A549 (cell line): ENCODE measurements at regions not wholly inside any gene's neighbourhood (a gene's known extent, or its start where the extent isn't known, plus 50 kb on each side); places are given as distances from the start of the nearest gene placed in this dataset.
"Not testable (repeated sequence)": the region's sequence is repeated elsewhere in the genome, so short reads cannot be mapped to it uniquely, and the experiment has no call there.

ENCODE experiments used
- ATAC-seq, 2 experiments: fragments of 200-7000 bp in 1 of 2; fragments of >200 bp in 1 of 2; cut with Nextera tagmentation in 1 of 2; cut with Tn5 transposase in 1 of 2; 3 replicates each; pipeline versions ENCODE4 v1.8.0 to v1.9.1; 2018 to 2020; ENCODE audit warnings: mild to moderate bottlenecking in 1 of 2, moderate library complexity in 1 of 2
- CTCF ChIA-PET: fragments of 300-600 bp; sonication (Branson Sonifier 250); formaldehyde crosslinking; extraction: SDS; loops from one replicate; lab custom pipeline; 2021; ENCODE audit warnings: antibody characterized with exemption, inconsistent platforms; lab: Yijun Ruan, JAX
- POLR2A ChIA-PET: fragments of 350-600 bp; formaldehyde crosslinking; extraction: SDS; loops from one replicate; lab custom pipeline; 2021; ENCODE audit warnings: antibody characterized with exemption, inconsistent platforms; lab: Yijun Ruan, JAX
- DNase-seq, 2 experiments: peaks; one replicate each; pipeline versions ENCODE4 v3.0.0 to v3.0.0-alpha.2; 2011 to 2016; ENCODE audit warnings: low read depth in 1 of 2, low spot score in 1 of 2
- FAIRE-seq: peaks from 2 replicates; lab custom pipeline; 2011; peaks lifted over from hg19 to GRCh38; lab: Jason Lieb, UNC
- H3K27ac ChIP-seq, 2 experiments: fragments of >200 bp; sonication (Bioruptor Twin); formaldehyde crosslinking; 3 replicates each; pipeline ENCODE4 v1.5.1; 2016 to 2017
- H3K4me1 ChIP-seq: fragments of >200 bp; sonication (Bioruptor Twin); formaldehyde crosslinking; 3 replicates; pipeline ENCODE4 v1.6.1; 2016
- H3K4me2 ChIP-seq: fragments of >200 bp; sonication (Bioruptor Twin); formaldehyde crosslinking; 3 replicates; pipeline ENCODE4 v1.6.1; 2016
- H3K4me3 ChIP-seq: fragments of >200 bp; sonication (Bioruptor Twin); formaldehyde crosslinking; 3 replicates; pipeline ENCODE4 v1.5.1; 2016
- H3K9me3 ChIP-seq: fragments of >200 bp; sonication (Bioruptor Twin); formaldehyde crosslinking; 3 replicates; pipeline ENCODE4 v1.6.1; 2016
- BHLHE40 ChIP-seq: IDR thresholded peaks from 2 replicates; pipeline ENCODE4 v1.6.1; 2012; ENCODE audit warnings: low read depth, low read length, inconsistent platforms
- CEBPB ChIP-seq, 2 experiments: fragments of >200 bp in 1 of 2; sonication (Bioruptor Twin) in 1 of 2; formaldehyde crosslinking in 1 of 2; IDR thresholded peaks; 2 replicates each; pipeline ENCODE4 v1.6.1; 2012 to 2016
- CHD2 ChIP-seq: fragments of 150-350 bp; IDR thresholded peaks from 2 replicates; pipeline ENCODE4 v1.6.1; 2014; ENCODE audit warnings: low read length; ENCODE audit not compliant: partially characterized antibody
- EHF ChIP-seq: fragments of 250-450 bp; sonication (Bioruptor Pico); IDR thresholded peaks from 2 replicates; pipeline ENCODE4 v1.5.0; 2020; ENCODE audit warnings: mild to moderate bottlenecking
- EP300 ChIP-seq, 2 experiments: fragments of >200 bp; sonication (Bioruptor Twin); formaldehyde crosslinking; IDR thresholded peaks; 2 replicates in 1 of 2; 3 replicates in 1 of 2; pipeline ENCODE4 v1.6.1; 2016 to 2017
- FOSB ChIP-seq: fragments of 250-450 bp; sonication (Bioruptor Pico); IDR thresholded peaks from 2 replicates; pipeline ENCODE4 v1.5.0; 2020; ENCODE audit warnings: mild to moderate bottlenecking, moderate library complexity
- JUNB ChIP-seq: fragments of >200 bp; sonication (Bioruptor Twin); formaldehyde crosslinking; IDR thresholded peaks from 2 replicates; pipeline ENCODE4 v1.6.1; 2016
- MAFK ChIP-seq: fragments of 450-650 bp; IDR thresholded peaks from 2 replicates; pipeline ENCODE4 v1.6.1; 2014; ENCODE audit not compliant: partially characterized antibody
- MAZ ChIP-seq: fragments of 150-350 bp; IDR thresholded peaks from 2 replicates; pipeline ENCODE4 v1.6.1; 2014; ENCODE audit warnings: antibody characterized with exemption, low read depth, low read length, borderline replicate concordance
- MYC ChIP-seq: IDR thresholded peaks from 2 replicates; pipeline ENCODE4 v1.6.1; 2012; ENCODE audit warnings: mild to moderate bottlenecking, inconsistent platforms, low read length, improper control_type of control experiment, borderline replicate concordance
- NFE2L2 ChIP-seq: fragments of 150-350 bp; conservative IDR thresholded peaks from 2 replicates; pipeline ENCODE4 v1.6.1; 2014; ENCODE audit warnings: low read length
- RARB ChIP-seq: fragments of 250-450 bp; sonication (Bioruptor Pico); IDR thresholded peaks from 2 replicates; pipeline ENCODE4 v1.8.0; 2021; ENCODE audit warnings: mild to moderate bottlenecking, moderate library complexity
- TFCP2L1 ChIP-seq: fragments of 250-450 bp; sonication (Bioruptor Pico); IDR thresholded peaks from 2 replicates; pipeline ENCODE4 v1.5.0; 2021; ENCODE audit warnings: mild to moderate bottlenecking
- WGBS: methylation state at CpG from one replicate; pipeline ENCODE4 v1.1.6; 2017; ENCODE audit errors: missing lambda C conversion rate; 5-methylcytosine and 5-hydroxymethylcytosine counted together
- TF ChIP-seq, protein P1 (sequence below): fragments of >200 bp; sonication (Bioruptor Twin); formaldehyde crosslinking; IDR thresholded peaks from 3 replicates; pipeline ENCODE4 v1.5.1; 2016
- TF ChIP-seq, protein P2 (sequence below): IDR thresholded peaks from 2 replicates; pipeline ENCODE4 v1.6.1; 2012
- TF ChIP-seq, protein P3 (sequence below): fragments of 450-650 bp; IDR thresholded peaks from 2 replicates; pipeline ENCODE4 v1.6.1; 2014; ENCODE audit warnings: antibody characterized with exemption

DNA sequence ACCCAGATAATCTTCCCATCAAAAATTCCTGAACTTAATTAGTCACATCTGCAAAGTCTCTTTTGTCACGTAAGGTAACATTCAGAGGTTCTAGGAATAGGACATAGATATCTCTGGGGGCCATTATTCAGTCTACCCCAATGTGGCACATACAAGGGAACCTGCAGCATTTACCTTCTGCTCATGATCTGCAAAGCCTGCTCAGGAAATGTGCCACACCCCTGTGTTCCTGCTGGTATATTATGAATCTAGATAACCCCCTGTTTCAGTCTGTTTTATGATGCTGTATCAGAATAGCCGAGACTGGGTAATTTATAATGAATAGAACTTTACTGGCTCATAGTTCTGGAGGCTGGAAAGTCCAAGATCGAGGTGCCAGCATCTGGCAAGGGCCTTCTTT, 103.5 kb downstream of the ARL4C start:
- no peak for ATAC-seq
- 86% methylated on average over 3 of the region's 3 CpGs for WGBS

DNA sequence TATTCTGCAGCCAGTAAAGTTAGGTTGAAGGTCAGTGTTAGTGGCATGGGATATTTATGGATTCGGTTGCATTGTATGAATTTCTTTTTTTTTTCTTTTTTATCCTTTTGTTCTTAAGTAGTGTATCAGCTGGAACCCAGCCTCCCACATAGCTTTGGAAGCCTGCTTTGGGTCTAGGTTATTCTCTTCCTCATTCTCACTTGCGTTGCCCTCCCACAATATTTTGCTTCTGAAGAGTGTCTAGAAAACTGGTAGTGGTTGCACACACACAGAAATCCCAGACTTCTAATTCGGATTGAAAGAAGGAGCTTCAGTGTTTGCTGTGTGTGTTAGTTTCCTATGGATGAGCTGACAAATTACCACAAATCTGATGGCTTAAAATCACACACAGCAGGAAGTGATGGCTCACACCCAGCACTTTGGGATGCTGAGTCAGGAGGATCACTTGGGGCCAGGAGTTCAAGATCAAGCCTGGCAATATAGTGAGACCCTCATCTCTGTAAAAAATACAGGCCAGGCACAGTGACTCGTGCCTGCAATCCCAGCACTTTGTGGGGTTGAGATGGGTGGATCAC, 104.8 kb downstream of the ARL4C start:
- no peak overlapping the region for H3K4me3 ChIP-seq
- H3K27ac ChIP-seq, result peak overlapping the region in 1 of 2 experiments; percentile 17; a peak in 2 of 6 replicates
- H3K9me3 ChIP-seq, result no peaks in the 10 kb centered on the region
- H3K4me2 ChIP-seq, result no peak overlapping the region
- TF ChIP-seq EP300 (IDR thresholded peaks at IDR 0.05) (no peak), MAFK (peak; percentile 25)
- ChIA-PET POLR2A (no interaction called here), CTCF (interaction anchor here (0.5 to 1.1 kb wide), 3 partner anchors 20 to 41 kb away, joined by 3 to 4 read pairs (median 3); no protein-coding TSS in a partner anchor)
- no peaks in the 10 kb centered on the region for H3K4me1 ChIP-seq
- FAIRE-seq (no peak), DNase-seq (no peak), ATAC-seq (no peak)
- WGBS, result 75% methylated on average over 4 of the region's 4 CpGs

More for the DNA sequence above, 103.5 kb downstream of the ARL4C start:
- Histone ChIP-seq H3K4me3 (no peak overlapping the region), H3K4me1 (no peaks in the 10 kb centered on the region), H3K27ac (peak overlapping the region in 1 of 2 experiments; percentile 17; a peak in 1 of 6 replicates), H3K9me3 (no peaks in the 10 kb centered on the region), H3K4me2 (no peak overlapping the region)
- no peak for TF ChIP-seq FOSB (CRISPR knock-in tag)
- TF ChIP-seq CHD2, result no peak
- ChIA-PET POLR2A (no interaction called here), CTCF (interaction anchor here (0.6 kb wide), 1 partner anchor 36 kb away, joined by 6 read pairs; no protein-coding TSS in a partner anchor)
- no peak for FAIRE-seq
- DNase-seq, result no peak

DNA sequence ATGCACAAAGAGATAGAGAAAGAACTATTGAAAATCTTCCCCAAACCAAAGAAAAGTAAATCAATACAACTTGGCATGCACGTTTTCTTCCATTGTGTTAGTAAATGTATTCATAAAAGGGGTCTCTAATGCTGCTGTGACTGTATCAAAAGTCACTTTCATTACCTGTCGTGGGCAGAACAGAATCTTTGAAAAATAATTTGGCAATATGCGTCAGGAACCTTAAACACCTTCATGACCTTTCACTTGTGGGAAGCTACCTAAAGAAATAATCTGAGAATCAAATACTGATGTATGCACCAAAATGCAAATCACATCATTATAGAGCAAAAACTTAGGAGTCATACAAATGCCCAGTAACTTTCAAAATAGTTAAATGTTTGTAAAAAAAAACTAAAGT, 105.3 kb downstream of the ARL4C start:
- POLR2A ChIA-PET, result no interaction called here
- Histone ChIP-seq H3K9me3 (no peaks in the 10 kb centered on the region), H3K27ac (no peak overlapping the region), H3K4me2 (no peak overlapping the region), H3K4me3 (no peak overlapping the region), H3K4me1 (no peaks in the 10 kb centered on the region)
- DNase-seq (no peak), ATAC-seq (no peak), FAIRE-seq (no peak)
- 78% methylated on average over 3 of the region's 3 CpGs for WGBS
- TF ChIP-seq BHLHE40 (no peak), NFE2L2 (no peak)
- TF ChIP-seq, protein P1, sequence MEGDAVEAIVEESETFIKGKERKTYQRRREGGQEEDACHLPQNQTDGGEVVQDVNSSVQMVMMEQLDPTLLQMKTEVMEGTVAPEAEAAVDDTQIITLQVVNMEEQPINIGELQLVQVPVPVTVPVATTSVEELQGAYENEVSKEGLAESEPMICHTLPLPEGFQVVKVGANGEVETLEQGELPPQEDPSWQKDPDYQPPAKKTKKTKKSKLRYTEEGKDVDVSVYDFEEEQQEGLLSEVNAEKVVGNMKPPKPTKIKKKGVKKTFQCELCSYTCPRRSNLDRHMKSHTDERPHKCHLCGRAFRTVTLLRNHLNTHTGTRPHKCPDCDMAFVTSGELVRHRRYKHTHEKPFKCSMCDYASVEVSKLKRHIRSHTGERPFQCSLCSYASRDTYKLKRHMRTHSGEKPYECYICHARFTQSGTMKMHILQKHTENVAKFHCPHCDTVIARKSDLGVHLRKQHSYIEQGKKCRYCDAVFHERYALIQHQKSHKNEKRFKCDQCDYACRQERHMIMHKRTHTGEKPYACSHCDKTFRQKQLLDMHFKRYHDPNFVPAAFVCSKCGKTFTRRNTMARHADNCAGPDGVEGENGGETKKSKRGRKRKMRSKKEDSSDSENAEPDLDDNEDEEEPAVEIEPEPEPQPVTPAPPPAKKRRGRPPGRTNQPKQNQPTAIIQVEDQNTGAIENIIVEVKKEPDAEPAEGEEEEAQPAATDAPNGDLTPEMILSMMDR, result no peak
- CTCF ChIA-PET, result interaction anchor here (1.1 kb wide), 1 partner anchor 20 kb away, joined by 4 read pairs; no protein-coding TSS in a partner anchor

DNA sequence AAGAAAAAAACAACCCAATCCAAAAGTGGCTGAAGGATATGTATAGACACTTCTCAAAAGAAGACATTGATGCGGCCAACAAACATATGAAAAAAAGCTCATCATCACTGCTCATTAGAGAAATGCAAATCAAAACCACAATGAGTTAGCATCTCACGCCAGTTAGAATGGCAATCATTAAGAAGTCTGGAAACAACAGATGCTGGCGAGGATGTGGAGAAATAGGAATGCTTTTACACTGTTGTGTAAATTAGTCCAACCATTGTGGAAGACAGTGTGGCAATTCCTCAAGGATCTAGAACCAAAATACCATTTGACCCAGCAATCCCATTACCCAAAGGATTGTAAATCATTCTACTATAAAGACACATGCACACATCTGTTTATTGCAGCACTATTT, 107.2 kb downstream of the ARL4C start:
- H3K4me3 ChIP-seq, FAIRE-seq, H3K4me1 ChIP-seq, DNase-seq, H3K27ac ChIP-seq, POLR2A ChIA-PET, H3K9me3 ChIP-seq, H3K4me2 ChIP-seq, CTCF ChIA-PET, ATAC-seq: not testable (repeated sequence)
- 90% methylated on average over 3 of the region's 3 CpGs for WGBS

DNA sequence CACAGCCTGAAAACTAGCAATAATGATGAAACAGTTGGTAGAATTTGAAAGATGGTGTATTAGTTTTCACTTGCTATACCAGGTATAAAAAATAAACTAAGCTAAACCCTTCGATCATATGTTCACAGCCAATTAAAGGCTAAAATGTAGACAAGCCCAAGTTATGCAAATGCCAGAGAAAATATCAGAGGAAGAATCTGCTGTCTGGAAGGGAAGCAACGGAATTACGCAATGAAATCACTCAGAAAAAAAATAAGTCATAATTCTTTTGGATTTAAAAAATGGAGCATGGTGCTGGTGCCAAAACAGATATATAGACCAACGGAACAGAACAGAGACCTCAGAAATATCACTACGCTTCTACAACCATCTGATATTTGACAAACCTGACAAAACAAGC, 108.3 kb downstream of the ARL4C start:
- no peak for ATAC-seq
- H3K9me3 ChIP-seq, result no peaks in the 10 kb centered on the region
- ChIA-PET CTCF (no interaction called here), POLR2A (no interaction called here)
- no peak for FAIRE-seq
- TF ChIP-seq MAZ (no peak), CHD2 (no peak), CEBPB (IDR thresholded peaks at IDR 0.05) (peak; percentile 27 to 62; a peak in 2 of 4 replicates)
- no peak overlapping the region for H3K4me3 ChIP-seq
- WGBS, result 90% methylated on average over 5 of the region's 5 CpGs
- no peaks in the 10 kb centered on the region for H3K4me1 ChIP-seq
- DNase-seq, result no peak
- H3K4me2 ChIP-seq, result no peak overlapping the region
- H3K27ac ChIP-seq, result no peak overlapping the region

DNA sequence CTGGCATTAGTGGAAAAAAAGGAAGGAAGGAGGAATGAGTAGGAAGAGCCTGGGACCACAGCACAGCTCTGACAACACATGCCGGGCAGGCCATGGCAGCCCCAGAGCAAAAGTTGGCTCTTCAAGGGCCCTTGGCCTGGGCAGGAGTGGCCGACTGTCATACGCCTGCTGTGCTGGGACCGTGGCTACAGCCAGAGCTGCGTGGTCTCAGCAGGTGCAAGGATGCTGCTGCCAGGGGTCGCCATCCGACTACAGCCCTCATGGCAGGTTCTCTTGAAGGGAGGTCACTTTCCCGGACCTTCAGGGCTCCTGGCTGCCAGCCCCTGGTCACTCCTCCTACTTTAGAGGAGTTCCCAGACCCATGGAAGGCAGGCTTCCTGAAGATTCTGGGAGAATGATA, 109.9 kb downstream of the ARL4C start:
- H3K4me2 ChIP-seq, result no peak overlapping the region
- peak overlapping the region in 1 of 2 experiments; percentile 33; a peak in 1 of 6 replicates for H3K27ac ChIP-seq
- FAIRE-seq (no peak), ATAC-seq (no peak), DNase-seq (no peak)
- no peak overlapping the region for H3K4me3 ChIP-seq
- ChIA-PET POLR2A (no interaction called here), CTCF (no interaction called here)
- H3K9me3 ChIP-seq, result no peaks in the 10 kb centered on the region
- WGBS, result 100% methylated on average over 2 of the region's 8 CpGs
- H3K4me1 ChIP-seq, result no peaks in the 10 kb centered on the region
- TF ChIP-seq, protein P2, sequence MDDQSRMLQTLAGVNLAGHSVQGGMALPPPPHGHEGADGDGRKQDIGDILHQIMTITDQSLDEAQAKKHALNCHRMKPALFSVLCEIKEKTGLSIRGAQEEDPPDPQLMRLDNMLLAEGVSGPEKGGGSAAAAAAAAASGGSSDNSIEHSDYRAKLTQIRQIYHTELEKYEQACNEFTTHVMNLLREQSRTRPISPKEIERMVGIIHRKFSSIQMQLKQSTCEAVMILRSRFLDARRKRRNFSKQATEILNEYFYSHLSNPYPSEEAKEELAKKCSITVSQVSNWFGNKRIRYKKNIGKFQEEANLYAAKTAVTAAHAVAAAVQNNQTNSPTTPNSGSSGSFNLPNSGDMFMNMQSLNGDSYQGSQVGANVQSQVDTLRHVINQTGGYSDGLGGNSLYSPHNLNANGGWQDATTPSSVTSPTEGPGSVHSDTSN, result no peak
- TF ChIP-seq EHF (no peak), JUNB (no peak), RARB (no peak), MYC (no peak), TFCP2L1 (CRISPR knock-in tag) (no peak), BHLHE40 (no peak)
- TF ChIP-seq, protein P3, sequence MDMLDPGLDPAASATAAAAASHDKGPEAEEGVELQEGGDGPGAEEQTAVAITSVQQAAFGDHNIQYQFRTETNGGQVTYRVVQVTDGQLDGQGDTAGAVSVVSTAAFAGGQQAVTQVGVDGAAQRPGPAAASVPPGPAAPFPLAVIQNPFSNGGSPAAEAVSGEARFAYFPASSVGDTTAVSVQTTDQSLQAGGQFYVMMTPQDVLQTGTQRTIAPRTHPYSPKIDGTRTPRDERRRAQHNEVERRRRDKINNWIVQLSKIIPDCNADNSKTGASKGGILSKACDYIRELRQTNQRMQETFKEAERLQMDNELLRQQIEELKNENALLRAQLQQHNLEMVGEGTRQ, result no peak
